ENCODE measurements at regions not wholly inside any gene's neighbourhood (a gene's known extent, or its start where the extent isn't known, plus 50 kb on each side); places are given as distances from the start of the nearest gene placed in this dataset.

DNA sequence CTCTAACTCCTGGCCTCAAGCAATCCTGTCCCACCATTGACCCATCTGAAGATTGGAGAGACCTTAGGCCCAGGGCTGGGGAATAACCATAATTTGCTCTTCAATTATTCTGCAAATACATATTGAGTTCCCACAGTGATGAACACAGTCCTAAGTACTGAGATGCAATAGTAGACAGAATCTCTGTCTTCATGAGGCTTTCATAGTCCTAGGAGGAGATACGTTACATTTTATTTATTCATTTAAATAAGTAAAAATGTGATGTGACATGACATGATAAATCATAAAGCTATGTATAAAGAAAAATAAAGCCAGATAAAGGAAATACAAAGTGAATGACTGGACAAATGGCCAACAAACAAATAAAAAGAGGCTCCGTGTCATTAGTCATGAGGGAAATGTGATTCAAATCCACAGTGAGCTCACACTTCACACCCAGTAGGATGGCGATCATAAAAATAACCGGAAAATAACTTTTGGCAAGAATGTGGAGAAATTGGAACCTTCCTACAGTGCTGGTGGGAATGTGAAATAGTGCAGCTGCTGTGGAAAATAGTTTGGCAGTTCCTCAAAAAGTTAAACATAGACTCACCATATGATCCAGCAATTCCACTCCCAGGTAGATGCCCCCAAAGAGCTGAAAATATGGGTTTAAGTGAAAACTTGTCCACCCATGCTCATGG lies 52.1 kb upstream of the JCAD start:
- DNase-seq (ENCODE audit: low spot score), result no peak
- peak overlapping the region; percentile 50 for H3K27ac Mint-ChIP-seq (ENCODE audit: unreplicated experiment)
- H3K4me3 Mint-ChIP-seq (ENCODE audit: unreplicated experiment), result no peak overlapping the region
- TF ChIP-seq, protein P1, sequence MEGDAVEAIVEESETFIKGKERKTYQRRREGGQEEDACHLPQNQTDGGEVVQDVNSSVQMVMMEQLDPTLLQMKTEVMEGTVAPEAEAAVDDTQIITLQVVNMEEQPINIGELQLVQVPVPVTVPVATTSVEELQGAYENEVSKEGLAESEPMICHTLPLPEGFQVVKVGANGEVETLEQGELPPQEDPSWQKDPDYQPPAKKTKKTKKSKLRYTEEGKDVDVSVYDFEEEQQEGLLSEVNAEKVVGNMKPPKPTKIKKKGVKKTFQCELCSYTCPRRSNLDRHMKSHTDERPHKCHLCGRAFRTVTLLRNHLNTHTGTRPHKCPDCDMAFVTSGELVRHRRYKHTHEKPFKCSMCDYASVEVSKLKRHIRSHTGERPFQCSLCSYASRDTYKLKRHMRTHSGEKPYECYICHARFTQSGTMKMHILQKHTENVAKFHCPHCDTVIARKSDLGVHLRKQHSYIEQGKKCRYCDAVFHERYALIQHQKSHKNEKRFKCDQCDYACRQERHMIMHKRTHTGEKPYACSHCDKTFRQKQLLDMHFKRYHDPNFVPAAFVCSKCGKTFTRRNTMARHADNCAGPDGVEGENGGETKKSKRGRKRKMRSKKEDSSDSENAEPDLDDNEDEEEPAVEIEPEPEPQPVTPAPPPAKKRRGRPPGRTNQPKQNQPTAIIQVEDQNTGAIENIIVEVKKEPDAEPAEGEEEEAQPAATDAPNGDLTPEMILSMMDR (IDR thresholded peaks at IDR 0.05), result no peak
- no peaks in the 10 kb centered on the region for H3K27me3 Mint-ChIP-seq (ENCODE audit: low read depth)
- peaks cover 25% of the 10 kb centered on the region for H3K4me1 Mint-ChIP-seq (ENCODE audit: low read depth)
- peaks cover 6% of the 10 kb centered on the region for H3K9me3 Mint-ChIP-seq (ENCODE audit: low read depth)
- no peaks in the 10 kb centered on the region for H3K36me3 Mint-ChIP-seq (ENCODE audit: low read depth)
